ENCODE measurements at regions not wholly inside any gene's neighbourhood (a gene's known extent, or its start where the extent isn't known, plus 50 kb on each side); places are given as distances from the start of the nearest gene placed in this dataset.
"Not testable (repeated sequence)": the region's sequence is repeated elsewhere in the genome, so short reads cannot be mapped to it uniquely, and the experiment has no call there.

DNA sequence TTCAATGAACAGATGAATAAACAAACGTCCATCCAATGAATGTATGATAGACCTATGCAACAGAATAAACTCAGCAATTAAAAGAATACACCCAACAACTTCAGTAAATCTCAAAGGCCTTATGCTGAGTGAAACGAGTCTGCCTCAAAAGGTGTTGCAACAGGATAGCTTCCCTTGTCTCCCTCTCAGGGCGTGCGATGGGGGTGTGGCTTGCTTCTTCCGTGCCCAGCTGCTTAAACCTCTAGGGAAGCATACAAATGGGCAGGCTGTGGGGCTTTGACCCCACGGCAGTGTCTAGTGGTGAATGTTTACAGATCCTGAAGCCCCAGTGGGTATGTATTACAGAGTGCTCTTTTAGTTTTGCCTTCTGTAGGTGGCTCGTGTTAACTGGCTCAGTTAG lies 87.0 kb upstream of the CCL21 start:
- no peak for DNase-seq (ENCODE audit: low read depth)

GRCh38 chr9:34793428-34793827 lies 83.5 kb upstream of the CCL21 start:
- no peak for DNase-seq (ENCODE audit: low read depth)

GRCh38 chr9:34783951-34784487 lies 74.1 kb upstream of the CCL21 start:
- no peak for DNase-seq (ENCODE audit: low read depth)

DNA sequence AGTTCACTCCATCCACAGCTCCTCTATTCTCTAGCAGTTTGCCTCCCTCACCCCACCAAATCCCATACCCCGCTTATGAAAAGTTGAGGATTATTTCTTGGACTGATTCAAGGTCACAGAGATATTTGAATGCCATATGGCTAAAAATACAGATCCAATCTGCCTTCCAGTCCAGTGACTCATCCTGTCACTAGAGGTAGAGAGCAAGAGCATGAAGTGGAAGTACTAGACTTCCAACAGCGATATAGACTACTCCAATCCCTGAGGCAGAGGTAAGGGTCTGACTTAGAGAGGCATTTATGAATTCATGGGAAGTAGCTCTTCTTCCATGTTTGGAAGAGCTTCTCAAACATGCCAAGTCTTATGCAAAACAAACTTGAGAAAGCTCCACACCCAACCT lies 72.4 kb upstream of the CCL21 start:
- no peak for DNase-seq (ENCODE audit: low read depth)

DNA sequence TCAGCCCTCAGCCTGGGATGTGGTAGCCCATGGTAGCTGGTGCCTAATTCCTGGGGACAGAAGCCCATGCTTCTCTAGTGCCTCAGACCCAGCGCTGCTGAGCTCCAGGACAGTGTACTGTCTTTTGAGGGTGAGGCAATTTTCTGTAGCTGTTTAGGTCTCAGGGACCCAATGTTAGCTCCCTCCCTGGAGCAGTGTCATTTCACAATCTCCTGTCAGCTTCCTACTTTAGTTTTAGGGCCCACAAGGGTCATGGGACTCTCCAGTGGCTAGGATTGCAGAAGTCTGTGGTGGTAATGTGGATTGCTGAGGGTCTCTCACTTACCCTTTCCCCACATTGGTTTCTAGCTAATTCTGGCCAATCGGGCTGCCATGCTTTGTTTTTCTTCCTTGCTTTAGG lies 67.7 kb upstream of the CCL21 start:
- DNase-seq (ENCODE audit: low read depth), result no peak

- no peak for DNase-seq (ENCODE audit: low read depth)
Measured at GRCh38 chr9:34773955-34774354, 64.0 kb upstream of the CCL21 start.

DNA sequence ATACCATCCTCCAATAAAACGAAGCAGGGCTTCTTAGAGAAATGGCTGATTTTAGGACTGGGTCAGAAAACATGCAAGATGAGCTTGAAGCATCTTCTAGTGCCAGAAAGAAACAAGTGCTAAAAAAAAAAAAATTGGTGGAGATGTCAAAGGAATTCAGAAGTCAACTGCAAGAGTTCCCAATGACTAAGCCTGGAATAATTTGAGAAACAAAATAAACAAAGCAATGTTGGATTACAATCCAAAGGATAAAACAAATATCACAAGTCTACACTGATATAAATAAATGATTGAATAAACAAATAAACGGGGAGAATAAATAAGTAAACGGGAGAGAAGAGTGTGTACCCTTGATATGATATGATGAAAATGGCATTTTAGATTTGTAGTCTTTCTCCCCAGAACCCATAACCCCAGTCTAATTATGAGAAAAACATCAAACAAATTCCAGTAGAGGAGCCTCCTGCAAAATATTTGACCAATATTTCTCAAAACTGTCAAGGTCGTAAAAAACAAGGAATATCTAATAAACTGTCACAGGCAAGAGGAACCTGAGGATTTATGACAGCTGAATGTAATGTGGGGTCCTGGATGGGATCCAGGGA lies 63.5 kb upstream of the CCL21 start:
- DNase-seq (ENCODE audit: low read depth), result no peak

DNA sequence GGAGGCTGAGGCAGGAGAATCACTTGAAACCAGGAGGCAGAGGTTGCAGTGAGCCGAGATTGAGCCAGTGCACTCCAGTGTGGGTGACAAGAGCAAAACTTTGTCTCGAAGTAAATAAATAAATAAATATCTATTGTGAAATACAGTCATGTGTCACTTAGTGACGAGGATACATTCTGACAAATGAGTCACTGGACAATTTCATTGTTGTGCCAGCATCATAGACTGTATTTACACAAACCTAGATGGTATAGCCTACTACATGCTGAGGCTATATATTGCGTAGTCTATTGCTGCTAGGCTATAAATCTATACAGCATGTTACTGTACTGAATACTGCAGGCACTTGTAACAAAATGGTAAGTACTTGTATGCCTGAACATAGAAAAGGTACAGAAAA lies 61.1 kb upstream of the CCL21 start:
- no peak for DNase-seq (ENCODE audit: low read depth)

GRCh38 chr9:34767087-34767486 lies 57.2 kb upstream of the CCL21 start:
- not testable (repeated sequence) for DNase-seq (ENCODE audit: low read depth)

DNA sequence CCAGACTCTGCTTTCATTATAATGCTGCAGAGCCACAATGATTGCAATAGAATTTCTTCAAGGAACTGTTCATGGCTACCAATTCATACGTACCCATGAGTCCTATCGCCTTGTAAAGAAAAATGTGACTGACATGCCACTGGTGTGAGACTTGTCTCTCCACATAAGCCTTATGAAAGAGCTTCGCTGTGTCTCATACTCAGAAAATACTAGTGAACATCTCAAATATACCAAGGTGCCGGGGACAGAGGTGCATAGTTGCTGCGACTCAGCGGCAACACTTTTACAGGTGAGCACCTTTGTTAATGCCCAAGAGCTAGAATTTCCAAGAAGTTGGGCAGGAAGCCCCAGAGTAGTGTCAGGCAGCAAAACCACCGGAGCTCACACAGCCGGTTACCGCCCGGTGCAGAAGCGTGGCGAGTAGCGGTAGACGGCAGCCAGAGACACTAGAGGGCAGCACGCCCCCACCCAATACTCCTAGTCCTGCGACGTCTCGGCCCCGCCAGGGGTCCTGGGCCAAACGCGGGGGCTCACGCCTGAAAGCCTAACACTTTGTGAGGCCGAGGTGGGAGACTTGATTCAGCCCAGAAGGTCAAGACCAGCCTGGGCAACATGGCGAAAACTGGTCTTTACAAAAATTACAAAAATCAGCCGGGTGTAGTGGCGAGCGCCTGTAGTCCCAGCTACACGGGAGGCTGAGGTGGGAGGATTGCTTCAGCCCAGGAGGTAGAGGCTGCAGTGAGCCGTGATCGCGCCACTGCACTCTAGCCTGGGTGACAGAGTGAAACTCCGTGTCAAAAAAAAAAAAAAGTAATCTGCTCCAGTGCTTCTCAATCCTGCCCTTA lies 50.5 kb upstream of the CCL21 start:
- peak; percentile 21 for DNase-seq (ENCODE audit: low read depth)
